ENCODE measurements at regions not wholly inside any gene's neighbourhood (a gene's known extent, or its start where the extent isn't known, plus 50 kb on each side); places are given as distances from the start of the nearest gene placed in this dataset.

- TF ChIP-seq, protein P1, sequence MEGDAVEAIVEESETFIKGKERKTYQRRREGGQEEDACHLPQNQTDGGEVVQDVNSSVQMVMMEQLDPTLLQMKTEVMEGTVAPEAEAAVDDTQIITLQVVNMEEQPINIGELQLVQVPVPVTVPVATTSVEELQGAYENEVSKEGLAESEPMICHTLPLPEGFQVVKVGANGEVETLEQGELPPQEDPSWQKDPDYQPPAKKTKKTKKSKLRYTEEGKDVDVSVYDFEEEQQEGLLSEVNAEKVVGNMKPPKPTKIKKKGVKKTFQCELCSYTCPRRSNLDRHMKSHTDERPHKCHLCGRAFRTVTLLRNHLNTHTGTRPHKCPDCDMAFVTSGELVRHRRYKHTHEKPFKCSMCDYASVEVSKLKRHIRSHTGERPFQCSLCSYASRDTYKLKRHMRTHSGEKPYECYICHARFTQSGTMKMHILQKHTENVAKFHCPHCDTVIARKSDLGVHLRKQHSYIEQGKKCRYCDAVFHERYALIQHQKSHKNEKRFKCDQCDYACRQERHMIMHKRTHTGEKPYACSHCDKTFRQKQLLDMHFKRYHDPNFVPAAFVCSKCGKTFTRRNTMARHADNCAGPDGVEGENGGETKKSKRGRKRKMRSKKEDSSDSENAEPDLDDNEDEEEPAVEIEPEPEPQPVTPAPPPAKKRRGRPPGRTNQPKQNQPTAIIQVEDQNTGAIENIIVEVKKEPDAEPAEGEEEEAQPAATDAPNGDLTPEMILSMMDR (IDR thresholded peaks at IDR 0.05 in 4 of 5, conservative IDR thresholded peaks at IDR 0.05 in 1 of 5) = no peak
- TF ChIP-seq POLR2A (IDR thresholded peaks at IDR 0.05) = no peak
These were observed 245.0 kb downstream of the FOXD2 start for GRCh38 chr1:47682786-47683350.
